GM10248 (cell line): ENCODE measurements at regions not wholly inside any gene's neighbourhood (a gene's known extent, or its start where the extent isn't known, plus 50 kb on each side); places are given as distances from the start of the nearest gene placed in this dataset.
"Not testable (repeated sequence)": the region's sequence is repeated elsewhere in the genome, so short reads cannot be mapped to it uniquely, and the experiment has no call there.

ENCODE experiments used
- CTCF ChIA-PET: fragments of 300-600 bp; sonication (Branson Sonifier 250); formaldehyde crosslinking; extraction: SDS; loops from one replicate; lab custom pipeline; 2021; ENCODE audit warnings: antibody characterized with exemption; lab: Yijun Ruan, JAX
- POLR2A ChIA-PET: fragments of 350-650 bp; sonication (Branson Sonifier 250); formaldehyde crosslinking; extraction: SDS; loops from one replicate; lab custom pipeline; 2020; ENCODE audit warnings: antibody characterized with exemption; lab: Yijun Ruan, JAX
- DNase-seq: peaks from one replicate; pipeline ENCODE4 v3.0.0; 2012; ENCODE audit errors: extremely low spot score
- CTCF ChIP-seq: IDR thresholded peaks from 2 replicates; pipeline ENCODE4 v1.5.1; 2012; ENCODE audit warnings: mild to moderate bottlenecking, low read depth; ENCODE audit errors: extremely low read depth, missing control alignments, control extremely low read depth

- CTCF ChIA-PET: interaction anchor here (0.9 to 1.4 kb wide), 2 partner anchors 11 to 37 kb away, joined by 3 read pairs; no protein-coding TSS in a partner anchor
- TF ChIP-seq CTCF: no peak
- no peak for DNase-seq
- POLR2A ChIA-PET: no interaction called here
Measured at GRCh38 chr13:78497702-78498355, 105.5 kb downstream of the POU4F1 start.

DNA sequence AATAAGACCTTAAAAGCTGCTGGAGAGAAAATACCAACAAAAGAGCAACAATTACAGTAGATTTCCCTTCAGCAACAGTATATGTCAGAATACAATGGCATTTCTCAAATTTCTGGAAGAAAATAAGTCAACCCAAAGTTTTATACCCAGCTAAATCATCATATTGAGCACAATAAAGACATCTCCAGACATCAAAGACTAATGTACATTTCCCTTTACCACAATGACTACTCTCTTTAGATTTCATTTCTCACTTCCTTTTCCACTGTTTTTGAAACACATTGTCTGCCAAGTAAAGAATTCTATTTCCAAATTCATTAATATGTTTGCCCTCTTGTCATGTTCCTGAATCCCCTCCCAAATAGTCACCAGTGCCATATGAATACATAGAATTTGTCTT is 111.4 kb downstream of the POU4F1 start:
- no peak for DNase-seq
- no peak for TF ChIP-seq CTCF
- CTCF ChIA-PET: interaction anchor here (1.4 kb wide), 1 partner anchor 12 kb away, joined by 3 read pairs; no protein-coding TSS in a partner anchor
- POLR2A ChIA-PET: no interaction called here

GRCh38 chr13:78490225-78490624 is 113.1 kb downstream of the POU4F1 start:
- POLR2A ChIA-PET, DNase-seq: not testable (repeated sequence)
- CTCF ChIA-PET: interaction anchor here (1.9 kb wide), 1 partner anchor 9 kb away, joined by 3 read pairs; no protein-coding TSS in a partner anchor

- ChIA-PET POLR2A (no interaction called here), CTCF (no interaction called here)
Measured at GRCh38 chr13:78487707-78488106, 115.6 kb downstream of the POU4F1 start.

GRCh38 chr13:78485803-78486202 is 117.5 kb downstream of the POU4F1 start:
- ChIA-PET CTCF (no interaction called here), POLR2A (no interaction called here)

More at GRCh38 chr13:78487707-78488106, 115.6 kb downstream of the POU4F1 start:
- no peak for TF ChIP-seq CTCF
- no peak for DNase-seq

GRCh38 chr13:78478183-78478582 is 125.2 kb downstream of the POU4F1 start:
- no peak for DNase-seq
- ChIA-PET POLR2A (no interaction called here), CTCF (interaction anchor here (0.7 to 1.0 kb wide), 2 partner anchors 10 to 21 kb away, joined by 3 read pairs; no protein-coding TSS in a partner anchor)
- TF ChIP-seq CTCF: no peak

More at GRCh38 chr13:78485803-78486202, 117.5 kb downstream of the POU4F1 start:
- no peak for TF ChIP-seq CTCF
- no peak for DNase-seq

- no peak for DNase-seq
- ChIA-PET CTCF (no interaction called here), POLR2A (no interaction called here)
- TF ChIP-seq CTCF: no peak
Measured at GRCh38 chr13:78476910-78477309, 126.4 kb downstream of the POU4F1 start.
